SK-N-MC (cell line): ENCODE measurements at regions not wholly inside any gene's neighbourhood (a gene's known extent, or its start where the extent isn't known, plus 50 kb on each side); places are given as distances from the start of the nearest gene placed in this dataset.

Source experiments
- EZH2 ChIP-seq: fragments of 200-600 bp; sonication (generic); IDR thresholded peaks from one replicate; pipeline ENCODE4 v1.6.1; 2017; ENCODE audit warnings: antibody characterized with exemption
- POLR2AphosphoS5 ChIP-seq: IDR thresholded peaks from 2 replicates; pipeline ENCODE4 v1.6.1; 2012; ENCODE audit warnings: mild to moderate bottlenecking, low read depth, low read length, borderline replicate concordance

DNA sequence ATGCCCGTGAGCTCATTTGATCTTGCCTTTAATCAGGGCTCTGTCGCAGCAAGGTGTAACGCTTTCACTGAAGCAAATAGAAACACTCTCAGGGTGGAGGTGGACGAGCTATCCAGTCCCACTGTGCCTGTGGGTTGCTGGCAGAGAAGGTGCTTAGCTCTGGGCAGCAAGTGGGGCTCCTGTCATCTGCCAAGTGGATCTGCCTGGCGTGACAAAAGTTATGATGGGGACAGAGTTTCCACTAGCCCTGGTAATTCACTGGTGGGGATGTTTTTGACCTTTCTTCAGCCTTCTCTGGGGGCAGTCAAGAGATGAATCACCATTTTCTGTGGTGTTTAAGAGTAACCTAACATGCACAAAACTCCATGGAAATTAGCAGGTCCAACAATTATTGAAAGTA, 71.3 kb upstream of the EDEM3 start:
- TF ChIP-seq EZH2 (no peak), POLR2AphosphoS5 (no peak)
